ENCODE measurements at regions not wholly inside any gene's neighbourhood (a gene's known extent, or its start where the extent isn't known, plus 50 kb on each side); places are given as distances from the start of the nearest gene placed in this dataset.

- H3K4me3 ChIP-seq (ENCODE audit: control insufficient read depth, low read depth, low read length): no peak overlapping the region
- DNase-seq (ENCODE audit: low read depth): no peak
- no peak for TF ChIP-seq CTCF (conservative IDR thresholded peaks at IDR 0.05; ENCODE audit: control insufficient read depth, insufficient read depth, low read depth, low read length)
These were observed 954.6 kb upstream of the MANEA start for GRCh38 chr6:94622783-94623182.

- DNase-seq (ENCODE audit: low read depth): no peak
- no peak for TF ChIP-seq CTCF (conservative IDR thresholded peaks at IDR 0.05; ENCODE audit: control insufficient read depth, insufficient read depth, low read depth, low read length)
These were observed 976.7 kb upstream of the MANEA start for GRCh38 chr6:94600636-94601035.

GRCh38 chr6:94597487-94597886 is 979.8 kb upstream of the MANEA start:
- DNase-seq (ENCODE audit: low read depth): no peak
- TF ChIP-seq CTCF (conservative IDR thresholded peaks at IDR 0.05; ENCODE audit: control insufficient read depth, insufficient read depth, low read depth, low read length): no peak
- no peak overlapping the region for H3K4me3 ChIP-seq (ENCODE audit: control insufficient read depth, low read depth, low read length)

More at GRCh38 chr6:94600636-94601035, 976.7 kb upstream of the MANEA start:
- H3K4me3 ChIP-seq (ENCODE audit: control insufficient read depth, low read depth, low read length): no peak overlapping the region

- no peak overlapping the region for H3K4me3 ChIP-seq (ENCODE audit: control insufficient read depth, low read depth, low read length)
- no peak for DNase-seq (ENCODE audit: low read depth)
- no peak for TF ChIP-seq CTCF (conservative IDR thresholded peaks at IDR 0.05; ENCODE audit: control insufficient read depth, insufficient read depth, low read depth, low read length)
These were observed 986.9 kb upstream of the MANEA start for GRCh38 chr6:94590416-94590815.

GRCh38 chr6:94588301-94588700 is 989.0 kb upstream of the MANEA start:
- no peak for DNase-seq (ENCODE audit: low read depth)
- no peak for TF ChIP-seq CTCF (conservative IDR thresholded peaks at IDR 0.05; ENCODE audit: control insufficient read depth, insufficient read depth, low read depth, low read length)
- H3K4me3 ChIP-seq (ENCODE audit: control insufficient read depth, low read depth, low read length): no peak overlapping the region

- DNase-seq (ENCODE audit: low read depth): no peak
- no peak overlapping the region for H3K4me3 ChIP-seq (ENCODE audit: control insufficient read depth, low read depth, low read length)
- TF ChIP-seq CTCF (conservative IDR thresholded peaks at IDR 0.05; ENCODE audit: control insufficient read depth, insufficient read depth, low read depth, low read length): no peak
These were observed 993.1 kb upstream of the MANEA start for GRCh38 chr6:94584211-94584610.

GRCh38 chr6:94570581-94570980 is 1006.8 kb upstream of the MANEA start:
- no peak for DNase-seq (ENCODE audit: low read depth)
- H3K4me3 ChIP-seq (ENCODE audit: control insufficient read depth, low read depth, low read length): no peak overlapping the region
- TF ChIP-seq CTCF (conservative IDR thresholded peaks at IDR 0.05; ENCODE audit: control insufficient read depth, insufficient read depth, low read depth, low read length): no peak

Measured in fibroblast of mammary gland (primary cell).